Endothelial cell of umbilical vein (primary cell): ENCODE measurements at regions not wholly inside any gene's neighbourhood (a gene's known extent, or its start where the extent isn't known, plus 50 kb on each side); places are given as distances from the start of the nearest gene placed in this dataset.

Experiments used
- BruUV-seq: library from RNA; stranded (reverse); fragments of 400-500 nt; replicated peaks from 2 replicates; lab custom pipeline; 2021; lab: Mats Ljungman, UMichigan
- CTCF ChIA-PET: fragments of 300-600, 350-600 bp; sonication (Branson Sonifier 250); formaldehyde crosslinking; loops from one replicate; lab custom pipeline; 2021; ENCODE audit warnings: antibody characterized with exemption, inconsistent platforms; lab: Charles Lee
- POLR2A ChIA-PET: fragments of 300-600, 350-600 bp; sonication (Branson Sonifier 250); formaldehyde crosslinking; loops from one replicate; lab custom pipeline; 2021; ENCODE audit warnings: antibody characterized with exemption, inconsistent platforms; lab: Charles Lee
- DNase-seq: peaks from one replicate; pipeline ENCODE4 v3.0.0-alpha.2; 2011; ENCODE audit warnings: low read depth, low spot score
- FAIRE-seq: peaks from 2 replicates; lab custom pipeline; 2011; peaks lifted over from hg19 to GRCh38; lab: Jason Lieb, UNC
- H2AFZ ChIP-seq: 2 replicates; pipeline ENCODE4 v1.6.0; 2012; ENCODE audit warnings: low read depth, low read length, control low read depth, inconsistent platforms
- H3K27ac ChIP-seq: 2 replicates; pipeline ENCODE4 v1.5.1; 2011; ENCODE audit warnings: low read depth, mild to moderate bottlenecking, control low read depth, low read length, moderate library complexity; ENCODE audit not compliant: insufficient read depth
- H3K27me3 ChIP-seq, 2 experiments: 2 replicates each; pipeline versions ENCODE4 v1.6.0 to v1.6.1; 2011; ENCODE audit warnings: low read length in 2 of 2, mixed read lengths in 1 of 2; ENCODE audit not compliant: control insufficient read depth in 2 of 2, insufficient read depth in 2 of 2
- H3K36me3 ChIP-seq, 2 experiments: 2 replicates in 1 of 2; 3 replicates in 1 of 2; pipeline ENCODE4 v1.5.1; 2011; ENCODE audit warnings: low read length in 2 of 2, mild to moderate bottlenecking in 1 of 2, moderate library complexity in 1 of 2; ENCODE audit not compliant: control insufficient read depth in 2 of 2, insufficient read depth in 2 of 2; ENCODE audit errors: extremely low read depth in 1 of 2
- H3K4me1 ChIP-seq: 3 replicates; pipeline ENCODE4 v1.5.1; 2011; ENCODE audit warnings: mild to moderate bottlenecking, low read length; ENCODE audit not compliant: control insufficient read depth, insufficient read depth; ENCODE audit errors: extremely low read depth
- H3K4me2 ChIP-seq: 2 replicates; pipeline ENCODE4 v1.6.1; 2011; ENCODE audit warnings: low read length, control low read depth, mixed read lengths; ENCODE audit not compliant: insufficient read depth
- H3K4me3 ChIP-seq, 3 experiments: fragments of 200-600 bp in 1 of 3; sonication (generic), shearing (Covaris generic) in 1 of 3; replicated peaks in 1 of 3; 2 replicates each; pipeline ENCODE4 v1.5.1; 2011 to 2016; ENCODE audit warnings: control low read depth in 3 of 3, low read length in 3 of 3, mild to moderate bottlenecking in 2 of 3, inconsistent platforms in 1 of 3, low read depth in 1 of 3, moderate library complexity in 1 of 3; ENCODE audit not compliant: insufficient read depth in 1 of 3
- H3K79me2 ChIP-seq: 2 replicates; pipeline ENCODE4 v1.6.0; 2012; ENCODE audit warnings: low read length, inconsistent platforms; ENCODE audit not compliant: control insufficient read depth, insufficient read depth
- H3K9ac ChIP-seq: replicated peaks from 2 replicates; pipeline ENCODE3; 2011; ENCODE audit warnings: low read length, control low read depth; ENCODE audit not compliant: insufficient read depth; ENCODE audit errors: extremely low read depth
- H3K9me1 ChIP-seq: replicated peaks from 3 replicates; pipeline ENCODE4 v1.6.0; 2011; ENCODE audit warnings: mild to moderate bottlenecking, low read length; ENCODE audit not compliant: control insufficient read depth, insufficient read depth; ENCODE audit errors: extremely low read depth
- H3K9me3 ChIP-seq: replicated peaks from 2 replicates; pipeline ENCODE4 v1.5.1; 2012; ENCODE audit warnings: low read length, inconsistent platforms; ENCODE audit not compliant: control insufficient read depth, insufficient read depth
- H4K20me1 ChIP-seq: replicated peaks from 2 replicates; pipeline ENCODE3; 2011; ENCODE audit warnings: mild to moderate bottlenecking, low read length; ENCODE audit not compliant: control insufficient read depth, insufficient read depth; ENCODE audit errors: extremely low read depth
- CTCF ChIP-seq, 2 donors: IDR thresholded peaks; 1 replicate in 1 of 2; 2 replicates in 1 of 2; pipeline ENCODE4 v1.5.1; 2011; ENCODE audit warnings: low read length in 2 of 2, mild to moderate bottlenecking in 2 of 2, moderate library complexity in 2 of 2, control low read depth in 1 of 2, inconsistent platforms in 1 of 2, low read depth in 1 of 2; ENCODE audit not compliant: insufficient read depth in 1 of 2; ENCODE audit errors: extremely low read depth in 1 of 2
- EZH2 ChIP-seq: IDR thresholded peaks from 2 replicates; pipeline ENCODE4 v1.6.1; 2012; ENCODE audit warnings: borderline replicate concordance, low read depth, mild to moderate bottlenecking, moderate library complexity, low read length, inconsistent platforms; ENCODE audit not compliant: severe bottlenecking
- FOS ChIP-seq: IDR thresholded peaks from 2 replicates; pipeline ENCODE4 v1.6.1; 2011; ENCODE audit warnings: mild to moderate bottlenecking, low read length, moderate library complexity, borderline replicate concordance; ENCODE audit not compliant: insufficient read depth
- GATA2 ChIP-seq: IDR thresholded peaks from 2 replicates; pipeline ENCODE4 v1.7.0; 2011; ENCODE audit warnings: low read depth, mild to moderate bottlenecking, moderate library complexity, mixed read lengths, low read length; ENCODE audit not compliant: insufficient read length, insufficient read depth
- JUN ChIP-seq: IDR thresholded peaks from 2 replicates; pipeline ENCODE4 v1.6.1; 2011; ENCODE audit warnings: borderline replicate concordance, low read depth; ENCODE audit not compliant: insufficient read length, insufficient read depth
- MYC ChIP-seq: IDR thresholded peaks from one replicate; pipeline ENCODE4 v1.6.1; 2011; ENCODE audit warnings: mild to moderate bottlenecking, low read depth, low read length
- POLR2A ChIP-seq: IDR thresholded peaks from 2 replicates; pipeline ENCODE4 v1.6.1; 2012; ENCODE audit warnings: low read depth, mild to moderate bottlenecking, control low read depth, low read length
- POLR2AphosphoS5 ChIP-seq: IDR thresholded peaks from 2 replicates; pipeline ENCODE4 v1.6.1; 2012; ENCODE audit warnings: low read depth, mild to moderate bottlenecking, control low read depth, low read length, moderate library complexity; ENCODE audit not compliant: insufficient read depth
- dilution Hi-C: fragments of 300-500 bp; cut with MboI; formaldehyde crosslinking; loops from one replicate; pipeline ENCODE4 v1.15.0; 2019; ENCODE audit warnings: low sequenced_read_pairs; ENCODE audit not compliant: extremely low pct_ligation_motif_present
- intact Hi-C: fragments of 100-400 bp; cut with micrococcal nuclease; formaldehyde crosslinking; loops from one replicate; pipeline ENCODE4 v1.10.0; 2022
- TF ChIP-seq, protein P1 (sequence below): IDR thresholded peaks from 2 replicates; pipeline ENCODE4 v1.6.1; 2011; ENCODE audit not compliant: insufficient read depth, insufficient read length

GRCh38 chr5:87948486-87948885, 320.2 kb downstream of the TMEM161B start:
- no peak overlapping the region for H2AFZ ChIP-seq
- no peaks in the 10 kb centered on the region for H3K27me3 ChIP-seq
- H3K36me3 ChIP-seq, result no peaks in the 10 kb centered on the region
- H3K4me2 ChIP-seq, result no peak overlapping the region
- peaks cover 4% of the 10 kb centered on the region for H3K9me3 ChIP-seq
- dilution Hi-C loops, result no loop called here
- DNase-seq (no peak), FAIRE-seq (no peak)
- ChIA-PET CTCF (no interaction called here), POLR2A (no interaction called here)
- H3K9ac ChIP-seq, result no peak overlapping the region
- no peaks in the 10 kb centered on the region for H3K4me1 ChIP-seq
- H3K9me1 ChIP-seq, result no peaks in the 10 kb centered on the region
- H3K27ac ChIP-seq, result no peak overlapping the region
- no TSS peak for BruUV-seq
- intact Hi-C loops, result no loop called here
- no peaks in the 10 kb centered on the region for H4K20me1 ChIP-seq
- TF ChIP-seq JUN, result no peak
- TF ChIP-seq EZH2, result no peak
- TF ChIP-seq FOS, result no peak
- TF ChIP-seq POLR2AphosphoS5, result no peak
- no peak for TF ChIP-seq POLR2A
- H3K4me3 ChIP-seq, result no peak overlapping the region
- H3K79me2 ChIP-seq, result no peaks in the 10 kb centered on the region

DNA sequence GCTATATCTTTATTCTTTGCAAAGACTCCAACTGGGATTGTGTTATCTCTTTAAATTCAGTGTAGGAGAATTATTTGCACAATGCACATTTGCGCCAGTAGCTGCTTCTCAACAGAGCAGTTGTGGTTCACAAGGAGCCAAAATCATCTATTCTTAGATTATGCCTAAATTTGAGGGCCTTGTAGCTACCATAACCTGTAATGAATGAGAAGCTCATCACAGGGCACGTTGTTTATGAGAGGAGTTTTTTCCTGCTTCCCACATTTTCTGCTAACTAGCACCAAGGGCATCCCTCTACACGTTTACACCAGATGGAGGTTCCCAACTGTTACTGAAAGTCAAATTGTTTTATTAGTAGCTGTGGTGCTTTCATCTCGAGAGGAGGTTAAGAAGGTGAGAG, 322.4 kb downstream of the TMEM161B start:
- no peak for TF ChIP-seq GATA2
- TF ChIP-seq POLR2A, result no peak
- TF ChIP-seq CTCF (IDR thresholded peaks at IDR 0.05; ENCODE audit: extremely low read depth in 1 of 2, insufficient read depth in 1 of 2, low read depth in 1 of 2, low read length in 2 of 2), result no peak
- TF ChIP-seq MYC, result no peak
- no peak for TF ChIP-seq POLR2AphosphoS5
- no peak for TF ChIP-seq JUN
- TF ChIP-seq, protein P1, sequence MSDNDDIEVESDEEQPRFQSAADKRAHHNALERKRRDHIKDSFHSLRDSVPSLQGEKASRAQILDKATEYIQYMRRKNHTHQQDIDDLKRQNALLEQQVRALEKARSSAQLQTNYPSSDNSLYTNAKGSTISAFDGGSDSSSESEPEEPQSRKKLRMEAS, result no peak
- no peak for TF ChIP-seq EZH2
- TF ChIP-seq FOS, result no peak
- ChIA-PET POLR2A (no interaction called here), CTCF (no interaction called here)
- Histone ChIP-seq H3K9ac (no peak overlapping the region), H3K4me3 (no peak overlapping the region), H3K27ac (no peak overlapping the region), H3K9me3 (peaks cover 2% of the 10 kb centered on the region), H2AFZ (no peak overlapping the region), H3K4me1 (no peaks in the 10 kb centered on the region), H3K4me2 (no peak overlapping the region), H4K20me1 (no peaks in the 10 kb centered on the region), H3K36me3 (no peaks in the 10 kb centered on the region), H3K27me3 (no peaks in the 10 kb centered on the region), H3K79me2 (no peaks in the 10 kb centered on the region), H3K9me1 (no peaks in the 10 kb centered on the region)
- FAIRE-seq (no peak), DNase-seq (no peak)
- BruUV-seq, result no TSS peak
- intact Hi-C loops, result no loop called here
- dilution Hi-C loops, result no loop called here
